Epithelial cell of esophagus (primary cell): ENCODE measurements at regions not wholly inside any gene's neighbourhood (a gene's known extent, or its start where the extent isn't known, plus 50 kb on each side); places are given as distances from the start of the nearest gene placed in this dataset.
A peak's percentile ranks its signal among the peaks of the same experiment; 100 is the strongest.

Experiments used
- DNase-seq: peaks from one replicate; pipeline ENCODE4 v3.0.0; 2010; ENCODE audit warnings: low read depth
- H3K4me3 ChIP-seq: 2 replicates; pipeline ENCODE4 v1.5.1; 2011; ENCODE audit warnings: mild to moderate bottlenecking, low read length, control low read depth
- CTCF ChIP-seq: IDR thresholded peaks from 2 replicates; pipeline ENCODE4 v1.5.1; 2011; ENCODE audit warnings: low read depth, mild to moderate bottlenecking, low read length, control low read depth, inconsistent platforms; ENCODE audit not compliant: insufficient read depth; ENCODE audit errors: missing control alignments

- no peak overlapping the region for H3K4me3 ChIP-seq
- no peak for TF ChIP-seq CTCF
- DNase-seq, result no peak
These were observed 476.6 kb upstream of the ROBO1 start for GRCh38 chr3:80244390-80244789.

GRCh38 chr3:80241791-80242190 lies 474.0 kb upstream of the ROBO1 start:
- no peak overlapping the region for H3K4me3 ChIP-seq
- no peak for TF ChIP-seq CTCF
- no peak for DNase-seq

GRCh38 chr3:80239301-80239700 lies 471.5 kb upstream of the ROBO1 start:
- TF ChIP-seq CTCF, result no peak
- DNase-seq, result no peak
- no peak overlapping the region for H3K4me3 ChIP-seq

GRCh38 chr3:80238606-80239005 lies 470.8 kb upstream of the ROBO1 start:
- DNase-seq, result no peak
- TF ChIP-seq CTCF, result no peak
- no peak overlapping the region for H3K4me3 ChIP-seq

- no peak for TF ChIP-seq CTCF
- H3K4me3 ChIP-seq, result no peak overlapping the region
- no peak for DNase-seq
These were observed 470.4 kb upstream of the ROBO1 start for GRCh38 chr3:80238152-80238551.

GRCh38 chr3:80234706-80235105 lies 466.9 kb upstream of the ROBO1 start:
- H3K4me3 ChIP-seq, result no peak overlapping the region
- DNase-seq, result no peak
- TF ChIP-seq CTCF, result no peak

GRCh38 chr3:80233576-80233975 lies 465.8 kb upstream of the ROBO1 start:
- TF ChIP-seq CTCF, result no peak
- no peak overlapping the region for H3K4me3 ChIP-seq
- DNase-seq, result peak; percentile 77
